ENCODE measurements at regions not wholly inside any gene's neighbourhood (a gene's known extent, or its start where the extent isn't known, plus 50 kb on each side); places are given as distances from the start of the nearest gene placed in this dataset.
A peak's percentile ranks its signal among the peaks of the same experiment; 100 is the strongest.

DNA sequence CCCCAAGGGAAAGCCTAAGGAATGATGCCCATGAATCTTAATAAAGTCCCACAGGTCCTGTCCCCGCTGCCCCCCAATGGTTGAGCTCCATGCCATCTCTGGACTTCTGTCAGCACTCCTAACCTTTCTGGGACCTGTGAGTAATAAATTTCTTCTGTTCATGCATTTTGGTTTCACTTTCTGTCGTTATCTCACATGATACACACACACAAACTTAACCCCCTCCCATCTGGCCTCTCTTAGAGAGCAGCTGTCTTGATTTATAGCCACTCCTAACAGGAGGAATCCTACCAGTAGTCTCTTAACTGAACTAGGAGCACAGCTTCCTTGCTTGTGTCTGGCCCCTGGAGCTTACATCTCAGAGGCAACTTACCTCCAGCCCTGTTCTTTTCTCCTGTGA is 82.7 kb upstream of the SELENOK start:
- no peak for TF ChIP-seq JUND (IDR thresholded peaks at IDR 0.05; ENCODE audit: low read depth)
- no peak for DNase-seq (ENCODE audit: low read depth in 1 of 2, low spot score in 1 of 2)
- in situ Hi-C loops (cut with HindIII; ENCODE audit: low pct_unique_long_range_greater_than_20kb, low sequenced_read_pairs) = no loop called here

DNA sequence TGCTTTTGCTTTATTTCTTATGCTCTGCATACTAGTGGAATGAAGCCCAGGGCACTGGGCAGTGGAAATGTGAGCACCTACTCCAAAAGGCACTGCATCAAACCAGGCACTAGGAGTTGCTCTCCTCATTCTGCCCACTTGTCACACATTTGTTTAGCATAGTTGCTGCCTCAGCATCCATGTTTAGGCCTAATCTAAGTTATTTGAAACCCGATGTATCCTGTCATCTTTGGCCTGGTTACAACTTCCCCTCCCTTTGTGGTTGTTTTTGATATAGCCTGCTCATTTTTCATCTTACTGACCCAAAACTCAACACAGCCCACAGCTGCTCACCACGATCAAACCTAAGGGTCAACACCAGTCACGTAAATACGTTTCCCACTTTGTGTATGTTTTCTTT is 82.2 kb upstream of the SELENOK start:
- in situ Hi-C loops (cut with HindIII; ENCODE audit: low pct_unique_long_range_greater_than_20kb, low sequenced_read_pairs) = no loop called here
- no peak for TF ChIP-seq JUND (IDR thresholded peaks at IDR 0.05; ENCODE audit: low read depth)
- no peak for DNase-seq (ENCODE audit: low read depth in 1 of 2, low spot score in 1 of 2)

DNA sequence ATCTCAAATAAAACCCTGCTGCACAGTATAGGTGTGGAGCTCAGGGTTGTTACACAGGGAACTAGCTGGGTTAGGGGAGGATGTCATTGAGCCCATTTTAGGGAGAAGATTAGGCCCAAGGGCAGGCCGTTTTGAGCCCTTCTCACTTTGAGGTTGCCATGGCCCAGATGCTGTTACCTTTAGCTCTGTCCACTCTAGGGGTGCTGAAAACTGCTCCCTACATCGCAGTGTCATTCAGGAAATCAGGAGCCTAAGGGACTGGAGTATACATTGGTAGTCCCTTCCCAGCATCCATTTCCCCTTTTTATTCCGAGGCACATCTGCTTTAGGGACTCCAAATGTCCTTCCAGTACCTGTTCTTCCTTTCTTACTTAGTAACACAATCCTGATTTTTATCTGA is 79.0 kb upstream of the SELENOK start:
- TF ChIP-seq JUND (IDR thresholded peaks at IDR 0.05; ENCODE audit: low read depth) = no peak
- in situ Hi-C loops (cut with HindIII; ENCODE audit: low pct_unique_long_range_greater_than_20kb, low sequenced_read_pairs) = no loop called here
- peak; percentile 7 to 57 for DNase-seq (ENCODE audit: low read depth in 1 of 2, low spot score in 1 of 2)

DNA sequence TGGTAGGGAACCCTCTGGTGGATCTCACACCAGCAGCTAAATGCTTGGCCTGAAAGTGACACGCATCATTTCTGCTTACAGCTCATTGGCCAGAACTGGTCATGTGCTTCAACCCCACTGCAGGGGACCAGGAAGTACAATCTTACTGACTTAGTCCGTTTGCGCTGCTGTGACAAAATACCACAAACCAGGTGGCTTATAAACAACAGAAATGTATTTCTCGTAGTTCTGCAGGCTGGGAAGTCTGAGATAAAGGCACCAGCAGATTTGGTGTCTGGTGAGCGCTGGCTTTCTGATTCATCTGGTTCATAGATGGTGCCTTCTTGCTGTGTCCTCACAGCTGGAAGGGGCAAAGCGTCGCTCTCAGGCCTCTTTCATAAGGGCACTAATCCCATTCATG is 77.4 kb upstream of the SELENOK start:
- in situ Hi-C loops (cut with HindIII; ENCODE audit: low pct_unique_long_range_greater_than_20kb, low sequenced_read_pairs) = no loop called here
- no peak for DNase-seq (ENCODE audit: low read depth in 1 of 2, low spot score in 1 of 2)
- TF ChIP-seq JUND (IDR thresholded peaks at IDR 0.05; ENCODE audit: low read depth) = no peak

DNA sequence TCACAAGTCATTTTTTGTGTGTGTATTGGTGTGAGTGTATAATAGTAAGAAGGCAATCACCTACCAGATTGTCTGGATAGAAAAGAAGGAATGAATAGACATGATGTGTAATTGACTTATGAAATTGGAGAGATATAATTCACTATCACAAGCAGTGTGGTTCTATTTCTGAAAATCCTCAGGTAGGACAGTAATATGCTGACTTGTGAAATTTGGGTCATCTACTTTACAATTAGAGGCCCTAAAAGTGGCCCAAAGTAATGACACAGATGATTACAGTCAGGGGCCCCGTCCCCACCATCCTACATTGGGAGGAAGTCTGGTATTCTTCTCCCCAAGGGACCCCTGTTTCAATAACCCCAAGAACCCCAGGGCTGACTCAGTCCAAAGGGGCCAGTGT is 73.6 kb upstream of the SELENOK start:
- in situ Hi-C loops (cut with HindIII; ENCODE audit: low pct_unique_long_range_greater_than_20kb, low sequenced_read_pairs) = no loop called here
- TF ChIP-seq JUND (IDR thresholded peaks at IDR 0.05; ENCODE audit: low read depth) = no peak
- no peak for DNase-seq (ENCODE audit: low read depth in 1 of 2, low spot score in 1 of 2)

DNA sequence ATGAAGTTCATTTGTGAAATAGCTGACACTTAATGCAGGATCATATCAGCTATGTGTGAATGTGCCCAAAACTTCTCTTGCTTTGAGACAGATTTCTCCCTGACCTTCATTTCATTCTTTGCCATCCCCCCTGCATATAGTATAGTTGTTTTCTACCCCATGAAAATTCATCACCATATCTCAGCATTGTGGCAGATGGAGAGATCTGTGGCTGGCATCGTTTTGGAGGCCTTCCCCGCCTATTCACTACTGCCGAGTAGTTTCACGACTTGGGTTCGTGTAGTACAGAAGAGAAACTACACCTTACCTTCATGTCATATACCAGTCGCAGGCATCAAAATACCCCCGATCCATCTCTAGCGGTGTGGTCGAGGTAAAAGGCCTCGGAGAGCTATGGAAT is 66.2 kb upstream of the SELENOK start:
- DNase-seq (ENCODE audit: low read depth in 1 of 2, low spot score in 1 of 2) = no peak
- in situ Hi-C loops (cut with HindIII; ENCODE audit: low pct_unique_long_range_greater_than_20kb, low sequenced_read_pairs) = no loop called here
- no peak for TF ChIP-seq JUND (IDR thresholded peaks at IDR 0.05; ENCODE audit: low read depth)

DNA sequence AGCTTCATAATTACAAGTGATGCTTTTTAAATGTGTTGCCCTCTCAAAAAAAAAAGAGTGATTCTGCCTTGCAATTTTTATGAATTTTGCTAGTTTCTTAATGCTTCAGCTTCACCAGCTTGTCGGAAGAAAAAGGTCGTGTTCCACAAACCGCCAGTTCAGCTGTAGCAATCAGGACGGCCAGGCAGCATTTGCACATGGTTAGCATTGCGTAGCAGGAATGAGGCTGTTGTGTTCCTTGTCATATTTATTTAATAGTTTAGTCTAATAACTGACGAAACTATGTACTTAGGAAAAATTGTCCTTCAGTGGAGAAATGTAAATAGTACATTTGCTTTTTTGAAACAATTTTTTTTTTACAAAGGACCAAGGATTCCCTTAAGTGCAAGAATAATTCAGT is 64.9 kb upstream of the SELENOK start:
- no peak for DNase-seq (ENCODE audit: low read depth in 1 of 2, low spot score in 1 of 2)
- in situ Hi-C loops (cut with HindIII; ENCODE audit: low pct_unique_long_range_greater_than_20kb, low sequenced_read_pairs) = no loop called here
- no peak for TF ChIP-seq JUND (IDR thresholded peaks at IDR 0.05; ENCODE audit: low read depth)

DNA sequence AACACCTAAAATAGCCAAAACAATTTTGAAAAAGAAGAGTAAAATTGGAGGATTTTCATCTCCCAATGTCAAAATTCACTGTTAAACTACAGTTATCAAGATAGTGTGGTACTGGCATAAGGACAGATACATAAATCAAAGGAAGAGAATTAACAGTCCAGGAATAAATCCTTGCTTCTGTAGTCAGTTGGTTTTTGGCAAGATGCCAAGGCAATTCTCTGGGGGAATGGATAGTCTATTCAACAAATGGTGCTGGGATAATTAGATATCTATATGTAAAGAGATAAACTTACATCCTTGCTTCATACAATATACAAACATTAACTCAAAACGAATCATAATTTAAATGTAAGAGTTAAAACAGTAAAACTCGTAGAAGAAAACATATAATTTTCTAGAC is 57.9 kb upstream of the SELENOK start:
- TF ChIP-seq JUND (IDR thresholded peaks at IDR 0.05; ENCODE audit: low read depth) = no peak
- DNase-seq (ENCODE audit: low read depth in 1 of 2, low spot score in 1 of 2) = no peak
- in situ Hi-C loops (cut with HindIII; ENCODE audit: low pct_unique_long_range_greater_than_20kb, low sequenced_read_pairs) = no loop called here

DNA sequence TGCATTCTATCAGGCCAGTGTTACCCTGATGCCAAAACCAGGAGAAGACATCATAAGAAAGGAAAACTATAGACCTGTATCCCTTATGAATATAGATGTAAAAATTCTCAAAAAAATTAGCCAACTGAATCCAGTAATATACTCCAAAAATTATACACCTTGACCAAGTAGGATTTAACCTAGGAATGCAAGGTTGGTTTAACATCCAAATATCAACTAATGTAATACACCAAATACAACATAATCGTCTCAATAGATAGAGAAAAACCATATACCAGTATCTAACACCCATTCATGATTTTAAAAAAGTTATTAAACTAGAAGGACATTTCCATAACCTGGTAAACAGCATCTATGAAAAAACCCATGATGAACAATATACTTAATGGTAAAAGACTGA is 56.5 kb upstream of the SELENOK start:
- in situ Hi-C loops (cut with HindIII; ENCODE audit: low pct_unique_long_range_greater_than_20kb, low sequenced_read_pairs) = no loop called here
- no peak for TF ChIP-seq JUND (IDR thresholded peaks at IDR 0.05; ENCODE audit: low read depth)
- DNase-seq (ENCODE audit: low read depth in 1 of 2, low spot score in 1 of 2) = no peak

DNA sequence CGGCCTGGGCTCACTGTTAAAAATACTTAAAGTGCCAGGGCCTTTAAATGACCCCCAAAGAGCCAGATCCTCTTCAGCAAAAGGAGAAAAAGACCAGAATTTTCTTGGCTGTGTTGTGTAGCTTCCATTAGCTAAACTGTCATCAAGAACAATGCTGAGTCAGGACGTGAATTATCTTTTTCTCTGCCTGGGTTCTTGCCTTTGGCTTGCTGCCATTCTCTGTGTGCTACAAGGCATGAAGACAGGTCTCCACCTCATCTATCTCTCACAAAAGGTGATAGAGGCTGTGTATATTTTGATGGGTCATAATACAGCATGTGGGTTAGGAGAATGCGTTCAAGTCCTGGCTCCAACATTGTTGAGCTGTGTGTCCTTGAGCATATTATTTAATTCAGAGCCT is 52.4 kb upstream of the SELENOK start:
- no peak for TF ChIP-seq JUND (IDR thresholded peaks at IDR 0.05; ENCODE audit: low read depth)
- DNase-seq (ENCODE audit: low read depth in 1 of 2, low spot score in 1 of 2) = no peak
- in situ Hi-C loops (cut with HindIII; ENCODE audit: low pct_unique_long_range_greater_than_20kb, low sequenced_read_pairs) = no loop called here

DNA sequence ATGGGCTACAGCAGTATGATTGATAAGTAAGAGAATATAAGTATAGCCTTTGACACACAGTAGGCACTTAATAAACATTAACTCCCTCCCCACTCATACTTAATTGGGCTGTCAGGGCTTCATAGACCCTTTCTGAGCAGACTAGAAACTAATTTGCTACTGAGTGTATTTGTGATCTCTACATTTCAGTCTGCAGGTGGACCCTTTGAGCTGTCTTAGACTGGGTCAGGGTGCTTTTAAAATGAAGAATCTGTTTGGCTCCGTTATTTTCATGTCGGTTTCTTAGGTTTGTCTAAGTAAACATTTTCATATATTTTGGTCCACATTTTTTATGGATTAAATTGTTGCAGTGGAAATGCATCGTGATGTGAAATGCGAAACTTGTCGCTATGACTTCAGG is 50.3 kb upstream of the SELENOK start:
- TF ChIP-seq JUND (IDR thresholded peaks at IDR 0.05; ENCODE audit: low read depth) = no peak
- in situ Hi-C loops (cut with HindIII; ENCODE audit: low pct_unique_long_range_greater_than_20kb, low sequenced_read_pairs) = no loop called here
- DNase-seq (ENCODE audit: low read depth in 1 of 2, low spot score in 1 of 2) = peak in 1 of 2 experiments; percentile 5

Data from T47D (cell line).